Right lobe of liver (tissue), 4 donors: ENCODE measurements at regions not wholly inside any gene's neighbourhood (a gene's known extent, or its start where the extent isn't known, plus 50 kb on each side); places are given as distances from the start of the nearest gene placed in this dataset.

Source experiments
- CTCF ChIP-seq, 4 donors: fragments of 200-600 bp in 3 of 4; fragments of 450-650 bp in 1 of 4; IDR thresholded peaks; one replicate each; pipeline versions ENCODE4 v1.5.1 to v1.8.0; 2016 to 2022; ENCODE audit warnings: antibody characterized with exemption in 4 of 4, mild to moderate bottlenecking in 2 of 4
- POLR2A ChIP-seq: fragments of 450-650 bp; IDR thresholded peaks from one replicate; pipeline ENCODE4 v1.6.1; 2017; ENCODE audit warnings: antibody characterized with exemption, mild to moderate bottlenecking
- donor health status: DM: no; HTN: no; CAD: no.
- donor health status: DM: no; HTN: no; CAD: no.
- donor health status: DM: no; HTN: yes; CAD: no.

DNA sequence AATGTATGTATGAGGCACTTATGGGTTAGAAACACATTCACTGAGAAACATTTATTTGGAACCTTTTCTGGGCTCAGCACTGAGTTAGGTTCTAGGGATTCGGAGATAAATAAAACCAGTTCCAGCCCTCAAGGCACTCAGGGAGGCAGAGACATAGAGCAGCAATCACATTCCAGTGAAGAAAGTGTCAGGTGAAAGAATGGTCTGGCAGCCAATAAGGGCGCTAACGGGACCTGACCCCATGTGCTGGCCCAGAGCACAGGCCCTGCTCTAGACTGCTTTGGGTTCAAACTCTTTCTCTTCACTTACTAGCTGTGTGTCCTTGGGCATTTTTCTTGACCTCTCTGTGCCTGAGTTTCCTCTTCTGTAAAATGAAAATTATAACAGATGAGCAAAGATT is 146.0 kb upstream of the SYT13 start:
- no peak for TF ChIP-seq CTCF (IDR thresholded peaks at IDR 0.05)
- no peak for TF ChIP-seq POLR2A
